B cell (primary cell): ENCODE measurements at regions not wholly inside any gene's neighbourhood (a gene's known extent, or its start where the extent isn't known, plus 50 kb on each side); places are given as distances from the start of the nearest gene placed in this dataset.

Experiments used
- ATAC-seq: fragments of 200-7000 bp; cut with Tn5 transposase; one replicate; pipeline ENCODE4 v1.10.0; 2021; ENCODE audit warnings: low read depth, mild to moderate bottlenecking, moderate number of reproducible peaks, moderate library complexity
- CTCF ChIA-PET: fragments of 350-600 bp; sonication (Branson Sonifier 250); formaldehyde crosslinking; loops from one replicate; lab custom pipeline; 2021; ENCODE audit warnings: antibody characterized with exemption, inconsistent platforms; lab: Charles Lee
- POLR2A ChIA-PET: fragments of 350-600 bp; sonication (Branson Sonifier 250); formaldehyde crosslinking; loops from one replicate; lab custom pipeline; 2021; ENCODE audit warnings: antibody characterized with exemption; lab: Charles Lee
- DNase-seq: peaks from one replicate; pipeline ENCODE4 v3.0.0; 2013
- H2AFZ ChIP-seq: 2 replicates; pipeline ENCODE4 v1.6.1; 2012; ENCODE audit warnings: mild to moderate bottlenecking, low read depth, low read length; ENCODE audit not compliant: insufficient read depth, poor library complexity, severe bottlenecking
- H3K27ac ChIP-seq, 2 donors: 1 replicate in 1 of 2; 2 replicates in 1 of 2; pipeline ENCODE4 v1.5.1; 2012 to 2013; ENCODE audit warnings: low read length in 2 of 2, mild to moderate bottlenecking in 2 of 2, moderate library complexity in 1 of 2
- H3K27me3 ChIP-seq, 4 experiments: fragments of 200-600 bp in 1 of 4; sonication (generic) in 1 of 4; replicated peaks in 1 of 4; 1 replicate in 2 of 4; 2 replicates in 2 of 4; pipeline versions ENCODE4 v1.6.1 to v1.7.0; 2013 to 2016; ENCODE audit warnings: low read length in 3 of 4, mild to moderate bottlenecking in 2 of 4, mixed read lengths in 1 of 4, moderate library complexity in 1 of 4; ENCODE audit not compliant: insufficient read depth in 4 of 4, control insufficient read depth in 3 of 4; ENCODE audit errors: control extremely low read depth in 1 of 4
- H3K36me3 ChIP-seq, 2 experiments: replicated peaks in 1 of 2; 1 replicate in 1 of 2; 2 replicates in 1 of 2; pipeline versions ENCODE4 v1.6.1 to v1.7.1; 2013; ENCODE audit warnings: low read length in 1 of 2; ENCODE audit not compliant: insufficient read depth in 2 of 2, control insufficient read depth in 1 of 2; ENCODE audit errors: control extremely low read depth in 1 of 2, extremely low read depth in 1 of 2
- H3K4me1 ChIP-seq, 2 donors: fragments of 200-600 bp in 1 of 2; sonication (generic) in 1 of 2; 1 replicate in 1 of 2; 2 replicates in 1 of 2; pipeline versions ENCODE4 v1.5.1 to v1.6.1; 2013 to 2017; ENCODE audit warnings: low read length in 2 of 2; ENCODE audit not compliant: control insufficient read depth in 2 of 2, insufficient read depth in 2 of 2
- H3K4me2 ChIP-seq: replicated peaks from 2 replicates; pipeline ENCODE3; 2012; ENCODE audit warnings: mild to moderate bottlenecking, low read depth, low read length; ENCODE audit not compliant: poor library complexity, severe bottlenecking
- H3K4me3 ChIP-seq, 5 experiments: fragments of 200-600 bp in 1 of 5; sonication (generic) in 1 of 5; 1 replicate in 3 of 5; 2 replicates in 2 of 5; pipeline versions ENCODE4 v1.5.1 to v1.7.0; 2011 to 2016; ENCODE audit warnings: low read length in 4 of 5, mild to moderate bottlenecking in 4 of 5, low read depth in 2 of 5, control low read depth in 1 of 5, moderate library complexity in 1 of 5; ENCODE audit not compliant: insufficient read depth in 1 of 5; ENCODE audit errors: control extremely low read depth in 1 of 5, extremely low read depth in 1 of 5
- H3K79me2 ChIP-seq: fragments of 200-600 bp; sonication (generic); one replicate; pipeline ENCODE4 v1.6.0; 2016; ENCODE audit warnings: low read length; ENCODE audit not compliant: control insufficient read depth, insufficient read depth
- H3K9ac ChIP-seq: fragments of 200-600 bp; sonication (generic); 2 replicates; pipeline ENCODE4 v1.6.1; 2017; ENCODE audit warnings: mild to moderate bottlenecking, low read length, moderate library complexity
- H3K9me3 ChIP-seq, 3 donors: one replicate each; pipeline versions ENCODE4 v1.6.1 to v1.7.1; 2013; ENCODE audit warnings: low read length in 2 of 3; ENCODE audit not compliant: control insufficient read depth in 2 of 3, insufficient read depth in 1 of 3; ENCODE audit errors: control extremely low read depth in 1 of 3
- H4K20me1 ChIP-seq: 2 replicates; pipeline ENCODE4 v1.6.0; 2012; ENCODE audit warnings: mild to moderate bottlenecking, low read length; ENCODE audit not compliant: insufficient read depth, control insufficient read depth, poor library complexity, severe bottlenecking
- H3K27ac Mint-ChIP-seq: one replicate; pipeline ENCODE4 v1.8.0; 2021; ENCODE audit warnings: mixed read lengths
- H3K27me3 Mint-ChIP-seq: one replicate; pipeline ENCODE4 v1.8.0; 2021; ENCODE audit warnings: mixed read lengths
- H3K4me1 Mint-ChIP-seq: one replicate; pipeline ENCODE4 v1.8.0; 2021; ENCODE audit warnings: mixed read lengths
- H3K4me3 Mint-ChIP-seq: one replicate; pipeline ENCODE4 v1.8.0; 2021; ENCODE audit warnings: mixed read lengths
- H3K9me3 Mint-ChIP-seq: one replicate; pipeline ENCODE4 v1.8.0; 2022; ENCODE audit warnings: mixed read lengths; ENCODE audit not compliant: insufficient read depth
- CTCF ChIP-seq: fragments of 200-600 bp; IDR thresholded peaks from one replicate; pipeline ENCODE4 v1.8.0; 2022; ENCODE audit warnings: antibody characterized with exemption, mild to moderate bottlenecking
- EZH2 ChIP-seq: IDR thresholded peaks from 2 replicates; pipeline ENCODE4 v1.6.1; 2012; ENCODE audit warnings: borderline replicate concordance, low read depth, mild to moderate bottlenecking, moderate library complexity, low read length; ENCODE audit not compliant: insufficient read depth, poor library complexity, severe bottlenecking
- WGBS: methylation state at CpG from one replicate; pipeline ENCODE4 v1.1.5; 2013; ENCODE audit warnings: missing lambda C conversion rate; ENCODE audit not compliant: insufficient coverage; 5-methylcytosine and 5-hydroxymethylcytosine counted together
- intact Hi-C: fragments of 100-400 bp; cut with micrococcal nuclease; formaldehyde crosslinking; loops from one replicate; pipeline ENCODE4 v1.10.0; 2022

- Histone ChIP-seq H4K20me1 (no peaks in the 10 kb centered on the region), H3K79me2 (no peaks in the 10 kb centered on the region), H3K4me3 (no peak overlapping the region), H3K4me2 (no peak overlapping the region), H2AFZ (no peak overlapping the region), H3K36me3 (no peaks in the 10 kb centered on the region), H3K27me3 (no peaks in the 10 kb centered on the region), H3K9me3 (peaks cover 0 to 1% (median 0%) of the 10 kb centered on the region in 3 donors), H3K9ac (no peak overlapping the region), H3K27ac (no peak overlapping the region), H3K4me1 (no peaks in the 10 kb centered on the region)
- ChIA-PET CTCF (no interaction called here), POLR2A (interaction anchor here (0.6 kb wide), 1 partner anchor 86 kb away, joined by 3 read pairs; no protein-coding TSS in a partner anchor)
- Mint-ChIP-seq H3K27me3 (no peaks in the 10 kb centered on the region), H3K4me3 (no peak overlapping the region), H3K4me1 (peaks cover 4% of the 10 kb centered on the region), H3K27ac (no peak overlapping the region), H3K9me3 (peaks cover 4% of the 10 kb centered on the region)
- 89% methylated on average over 5 of the region's 6 CpGs for WGBS
- no peak for ATAC-seq
- DNase-seq: no peak
- intact Hi-C loops: no loop called here
- TF ChIP-seq CTCF (no peak), EZH2 (no peak)
Observed at GRCh38 chr2:166766220-166766619, 122.1 kb upstream of the XIRP2 start.

GRCh38 chr2:166765141-166765540, 123.1 kb upstream of the XIRP2 start:
- 77% methylated on average over 1 of the region's 1 CpG for WGBS
- H3K27ac Mint-ChIP-seq: no peak overlapping the region

More at GRCh38 chr2:166765141-166765540, 123.1 kb upstream of the XIRP2 start:
- H3K36me3 ChIP-seq: no peaks in the 10 kb centered on the region
- TF ChIP-seq CTCF: no peak
- TF ChIP-seq EZH2: no peak
- no peak overlapping the region for H3K27ac ChIP-seq
- ChIA-PET POLR2A (no interaction called here), CTCF (no interaction called here)
- no peaks in the 10 kb centered on the region for H4K20me1 ChIP-seq
- peaks cover 0 to 1% (median 0%) of the 10 kb centered on the region in 3 donors for H3K9me3 ChIP-seq
- H3K4me3 Mint-ChIP-seq: no peak overlapping the region
- H3K4me2 ChIP-seq: no peak overlapping the region
- H2AFZ ChIP-seq: no peak overlapping the region
- H3K4me1 ChIP-seq: no peaks in the 10 kb centered on the region
- no peak for DNase-seq
- peaks cover 4% of the 10 kb centered on the region for H3K9me3 Mint-ChIP-seq
- H3K79me2 ChIP-seq: no peaks in the 10 kb centered on the region
- ATAC-seq: no peak
- intact Hi-C loops: no loop called here
- H3K27me3 ChIP-seq: no peaks in the 10 kb centered on the region
- H3K4me1 Mint-ChIP-seq: peaks cover 4% of the 10 kb centered on the region
- H3K4me3 ChIP-seq: no peak overlapping the region
- H3K9ac ChIP-seq: no peak overlapping the region
- H3K27me3 Mint-ChIP-seq: no peaks in the 10 kb centered on the region
